ENCODE measurements at regions not wholly inside any gene's neighbourhood (a gene's known extent, or its start where the extent isn't known, plus 50 kb on each side); places are given as distances from the start of the nearest gene placed in this dataset.

DNA sequence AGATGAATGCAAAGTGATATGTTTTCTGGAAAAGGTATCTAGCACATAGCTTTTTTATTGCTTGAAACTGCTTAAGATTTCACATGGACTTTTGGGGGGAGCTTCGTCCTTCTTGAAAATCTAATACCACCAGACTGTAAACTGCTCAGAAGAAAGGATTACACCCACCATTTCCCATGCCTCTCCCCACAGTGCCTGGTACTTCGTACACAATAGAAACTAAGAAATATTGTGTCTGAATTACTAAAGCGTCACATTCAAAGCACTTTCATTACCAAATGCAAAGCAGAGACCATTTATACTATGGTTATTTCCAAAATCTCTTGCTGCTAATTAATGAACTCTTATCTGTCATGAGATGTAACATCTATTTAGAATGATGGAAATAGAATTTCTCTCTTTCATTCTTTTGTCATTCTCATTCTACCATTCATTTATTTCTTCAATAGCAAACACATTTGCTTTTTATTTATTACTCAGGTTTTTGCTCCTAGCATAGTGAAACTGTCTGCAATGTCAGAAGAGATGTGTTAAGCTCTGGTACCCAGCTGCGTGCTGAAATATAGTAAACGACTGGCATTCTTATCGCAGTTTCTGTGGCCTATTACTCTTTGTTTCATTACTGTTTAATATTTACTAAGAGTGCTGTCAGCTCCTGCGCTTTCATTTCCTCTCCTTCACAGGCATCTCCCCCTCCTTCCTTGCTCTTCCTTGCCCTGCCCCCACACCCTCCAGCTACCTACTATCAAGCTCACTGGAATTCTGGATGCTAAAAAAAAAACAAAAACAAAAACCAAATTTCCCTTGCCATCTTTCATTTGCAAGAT is 51.4 kb upstream of the RAPGEF2 start:
- 70 to 74% methylated on average over 7 of the region's 7 CpGs for WGBS, 2 donors
- intact Hi-C loops (cut with DNase I): no loop called here
- Histone ChIP-seq H3K27ac (no peak overlapping the region), H3K36me3 (no peaks in the 10 kb centered on the region), H3K27me3 (no peaks in the 10 kb centered on the region), H3K4me1 (peaks cover 6 to 8% of the 10 kb centered on the region in 2 donors), H3K4me3 (replicated peaks in 1 of 3) (no peak overlapping the region), H3K9me3 (no peaks in the 10 kb centered on the region)
- TF ChIP-seq, protein P1, sequence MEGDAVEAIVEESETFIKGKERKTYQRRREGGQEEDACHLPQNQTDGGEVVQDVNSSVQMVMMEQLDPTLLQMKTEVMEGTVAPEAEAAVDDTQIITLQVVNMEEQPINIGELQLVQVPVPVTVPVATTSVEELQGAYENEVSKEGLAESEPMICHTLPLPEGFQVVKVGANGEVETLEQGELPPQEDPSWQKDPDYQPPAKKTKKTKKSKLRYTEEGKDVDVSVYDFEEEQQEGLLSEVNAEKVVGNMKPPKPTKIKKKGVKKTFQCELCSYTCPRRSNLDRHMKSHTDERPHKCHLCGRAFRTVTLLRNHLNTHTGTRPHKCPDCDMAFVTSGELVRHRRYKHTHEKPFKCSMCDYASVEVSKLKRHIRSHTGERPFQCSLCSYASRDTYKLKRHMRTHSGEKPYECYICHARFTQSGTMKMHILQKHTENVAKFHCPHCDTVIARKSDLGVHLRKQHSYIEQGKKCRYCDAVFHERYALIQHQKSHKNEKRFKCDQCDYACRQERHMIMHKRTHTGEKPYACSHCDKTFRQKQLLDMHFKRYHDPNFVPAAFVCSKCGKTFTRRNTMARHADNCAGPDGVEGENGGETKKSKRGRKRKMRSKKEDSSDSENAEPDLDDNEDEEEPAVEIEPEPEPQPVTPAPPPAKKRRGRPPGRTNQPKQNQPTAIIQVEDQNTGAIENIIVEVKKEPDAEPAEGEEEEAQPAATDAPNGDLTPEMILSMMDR (IDR thresholded peaks at IDR 0.05): no peak
- TF ChIP-seq POLR2A (IDR thresholded peaks at IDR 0.05): no peak
- no peak for DNase-seq

DNA sequence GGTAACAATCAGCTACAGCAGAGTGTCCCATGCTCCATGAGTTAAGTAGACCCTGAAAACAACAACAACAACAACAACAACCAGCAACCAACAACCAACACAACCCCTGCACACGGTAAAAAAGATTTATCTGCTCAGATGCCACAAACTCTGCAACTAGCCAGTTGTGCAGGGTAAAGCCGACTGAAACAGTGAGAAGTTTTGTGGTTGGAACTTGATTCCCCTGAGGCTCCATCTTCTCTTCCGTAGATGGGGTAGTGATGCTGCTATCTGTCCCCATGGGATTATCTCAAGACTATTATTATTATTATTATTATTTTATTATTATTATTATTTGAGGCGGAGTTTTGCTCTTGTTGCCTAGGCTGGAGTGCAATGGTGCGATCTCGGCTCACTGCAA is 50.6 kb upstream of the RAPGEF2 start:
- 85 to 97% methylated on average over 6 of the region's 6 CpGs for WGBS, 2 donors
- Histone ChIP-seq H3K9me3 (no peaks in the 10 kb centered on the region), H3K4me3 (replicated peaks in 1 of 3) (no peak overlapping the region), H3K4me1 (peaks cover 6% of the 10 kb centered on the region in 2 donors), H3K36me3 (no peaks in the 10 kb centered on the region), H3K27ac (no peak overlapping the region), H3K27me3 (no peaks in the 10 kb centered on the region)
- TF ChIP-seq, protein P1 (IDR thresholded peaks at IDR 0.05): no peak
- TF ChIP-seq POLR2A (IDR thresholded peaks at IDR 0.05): no peak
- intact Hi-C loops (cut with DNase I): no loop called here
- no peak for DNase-seq
